Neuronal stem cell (in vitro differentiated cells): ENCODE measurements at regions not wholly inside any gene's neighbourhood (a gene's known extent, or its start where the extent isn't known, plus 50 kb on each side); places are given as distances from the start of the nearest gene placed in this dataset.
"Not testable (repeated sequence)": the region's sequence is repeated elsewhere in the genome, so short reads cannot be mapped to it uniquely, and the experiment has no call there.

Experiments
- DNase-seq: peaks from one replicate; pipeline ENCODE4 v3.0.0-alpha.2; 2013; ENCODE audit warnings: low spot score
- H2AFZ ChIP-seq: one replicate; pipeline ENCODE4 v1.6.1; 2013; ENCODE audit warnings: mild to moderate bottlenecking, low read length, inconsistent platforms
- H2AK5ac ChIP-seq: 2 replicates; pipeline ENCODE4 v1.6.1; 2013; ENCODE audit warnings: low read depth, mild to moderate bottlenecking, inconsistent platforms, low read length, moderate library complexity, mixed read lengths
- H2BK120ac ChIP-seq: 2 replicates; pipeline ENCODE4 v1.6.1; 2013; ENCODE audit warnings: low read depth, mild to moderate bottlenecking, inconsistent platforms, low read length, moderate library complexity, mixed read lengths
- H2BK12ac ChIP-seq: one replicate; pipeline ENCODE4 v1.6.1; 2013; ENCODE audit warnings: low read length, inconsistent platforms
- H2BK15ac ChIP-seq: 2 replicates; pipeline ENCODE4 v1.6.1; 2013; ENCODE audit warnings: mild to moderate bottlenecking, low read length, inconsistent platforms, mixed read lengths
- H2BK5ac ChIP-seq: one replicate; pipeline ENCODE4 v1.6.1; 2013; ENCODE audit warnings: inconsistent platforms, mild to moderate bottlenecking, low read length, moderate library complexity
- H3K14ac ChIP-seq: one replicate; pipeline ENCODE4 v1.6.1; 2013; ENCODE audit warnings: low read length, inconsistent platforms
- H3K18ac ChIP-seq: 2 replicates; pipeline ENCODE4 v1.6.1; 2013; ENCODE audit warnings: low read length, inconsistent platforms
- H3K23ac ChIP-seq: 2 replicates; pipeline ENCODE4 v1.6.1; 2013; ENCODE audit warnings: low read depth, mild to moderate bottlenecking, mixed read lengths, low read length, inconsistent platforms; ENCODE audit not compliant: poor library complexity
- H3K27ac ChIP-seq: replicated peaks from 3 replicates; pipeline ENCODE4 v1.5.1; 2013; ENCODE audit warnings: low read length, inconsistent platforms
- H3K27me3 ChIP-seq, 3 experiments: 2 replicates each; pipeline ENCODE4 v1.6.1; 2013; ENCODE audit warnings: low read length in 3 of 3, mild to moderate bottlenecking in 2 of 3, inconsistent platforms in 1 of 3, low read depth in 1 of 3, mixed read lengths in 1 of 3, moderate library complexity in 1 of 3; ENCODE audit not compliant: control insufficient read depth in 3 of 3, insufficient read depth in 3 of 3
- H3K36me3 ChIP-seq, 2 donors: replicated peaks in 1 of 2; 2 replicates each; pipeline ENCODE4 v1.6.1; 2013; ENCODE audit warnings: low read length in 2 of 2; ENCODE audit not compliant: control insufficient read depth in 2 of 2, insufficient read depth in 2 of 2
- H3K4ac ChIP-seq: 2 replicates; pipeline ENCODE4 v1.6.1; 2013; ENCODE audit warnings: inconsistent platforms, mild to moderate bottlenecking, low read length, moderate library complexity
- H3K4me1 ChIP-seq, 2 donors: 1 replicate in 1 of 2; 2 replicates in 1 of 2; pipeline ENCODE4 v1.6.1; 2013; ENCODE audit warnings: low read length in 2 of 2, low read depth in 1 of 2; ENCODE audit not compliant: control insufficient read depth in 2 of 2, insufficient read depth in 1 of 2
- H3K4me2 ChIP-seq: one replicate; pipeline ENCODE4 v1.6.1; 2013; ENCODE audit warnings: mild to moderate bottlenecking, low read length, inconsistent platforms; ENCODE audit not compliant: insufficient read depth, poor library complexity, severe bottlenecking
- H3K4me3 ChIP-seq, 2 donors: 2 replicates each; pipeline ENCODE4 v1.5.1; 2013; ENCODE audit warnings: low read length in 2 of 2, mild to moderate bottlenecking in 2 of 2, inconsistent platforms in 1 of 2, moderate library complexity in 1 of 2
- H3K79me1 ChIP-seq: one replicate; pipeline ENCODE4 v1.6.1; 2013; ENCODE audit warnings: low read depth, mild to moderate bottlenecking, inconsistent platforms, low read length, moderate library complexity
- H3K9ac ChIP-seq: one replicate; pipeline ENCODE4 v1.6.1; 2013; ENCODE audit warnings: mild to moderate bottlenecking, low read depth, low read length, inconsistent platforms; ENCODE audit not compliant: poor library complexity
- H3K9me3 ChIP-seq, 2 donors: replicated peaks in 1 of 2; 2 replicates each; pipeline versions ENCODE3 to v1.6.1; 2013; ENCODE audit warnings: low read length in 2 of 2, mild to moderate bottlenecking in 2 of 2, inconsistent platforms in 1 of 2, low read depth in 1 of 2, mixed read lengths in 1 of 2, moderate library complexity in 1 of 2; ENCODE audit not compliant: control insufficient read depth in 2 of 2, insufficient read depth in 1 of 2
- H4K8ac ChIP-seq: one replicate; pipeline ENCODE4 v1.6.1; 2013; ENCODE audit warnings: low read depth, mild to moderate bottlenecking, inconsistent platforms, low read length, moderate library complexity
- H4K91ac ChIP-seq: one replicate; pipeline ENCODE4 v1.6.1; 2013; ENCODE audit warnings: low read length, low read depth, mild to moderate bottlenecking, inconsistent platforms; ENCODE audit not compliant: poor library complexity
- WGBS, 2 donors: extraction: QIAGEN DNeasy Blood & Tissue Kit; methylation state at CpG; one replicate each; pipeline ENCODE4 v1.1.7; 2013; ENCODE audit warnings: missing lambda C conversion rate in 2 of 2, mixed read lengths in 1 of 2; ENCODE audit not compliant: insufficient read length in 2 of 2, insufficient replicate concordance in 1 of 2; ENCODE audit errors: extremely low coverage in 2 of 2; 5-methylcytosine and 5-hydroxymethylcytosine counted together

DNA sequence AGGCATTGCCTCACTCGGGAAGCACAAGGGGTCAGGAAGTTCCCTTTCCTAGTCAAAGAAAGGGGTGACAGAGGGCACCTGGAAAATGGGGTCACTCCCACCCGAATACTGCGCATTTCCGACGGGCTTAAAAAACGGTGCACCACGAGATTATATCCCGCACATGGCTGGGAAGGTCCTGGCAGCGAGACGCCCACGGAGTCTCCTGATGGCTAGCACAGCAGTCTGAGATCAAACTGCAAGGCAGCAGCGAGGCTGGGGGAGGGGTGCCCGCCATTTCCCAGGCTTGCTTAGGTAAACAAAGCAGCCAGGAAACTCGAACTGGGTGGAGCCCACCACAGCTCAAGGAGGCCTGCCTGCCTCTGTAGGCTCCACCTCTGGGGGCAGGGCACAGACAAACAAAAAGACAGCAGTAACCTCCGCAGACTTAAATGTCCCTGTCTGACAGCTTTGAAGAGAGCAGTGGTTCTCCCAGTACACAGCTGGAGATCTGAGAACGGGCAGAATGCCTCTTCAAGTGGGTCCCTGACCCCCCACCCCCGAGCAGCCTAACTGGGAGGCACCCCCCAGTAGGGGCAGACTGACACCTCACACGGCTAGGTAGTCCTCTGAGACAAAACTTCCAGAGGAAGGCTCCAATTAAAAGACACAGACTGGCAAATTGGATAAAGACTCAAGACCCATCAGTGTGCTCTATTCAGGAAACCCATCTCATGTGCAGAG, 297.2 kb upstream of the DDI1 start:
- not testable (repeated sequence) for H3K23ac ChIP-seq, H3K14ac ChIP-seq, DNase-seq, H3K27me3 ChIP-seq, H2AK5ac ChIP-seq, H4K91ac ChIP-seq, H3K4ac ChIP-seq, H2BK12ac ChIP-seq, H2BK15ac ChIP-seq, H4K8ac ChIP-seq, H3K79me1 ChIP-seq, H3K9ac ChIP-seq, H2BK120ac ChIP-seq, H3K4me2 ChIP-seq, H3K36me3 ChIP-seq, H2BK5ac ChIP-seq, H3K4me1 ChIP-seq, H3K9me3 ChIP-seq, H3K4me3 ChIP-seq
- Histone ChIP-seq H3K27ac (peak overlapping the region; percentile 32), H2AFZ (peak overlapping the region; percentile 59), H3K18ac (peak overlapping the region; percentile 44)
- WGBS, 2 donors = no CpG with 5 or more reads among the region's 18 CpGs

GRCh38 chr11:103744496-103745153, 291.8 kb upstream of the DDI1 start:
- no peak overlapping the region for H4K91ac ChIP-seq
- H3K4me3 ChIP-seq = no peak overlapping the region
- H3K79me1 ChIP-seq = no peaks in the 10 kb centered on the region
- no peak overlapping the region for H2AFZ ChIP-seq
- H4K8ac ChIP-seq = no peak overlapping the region
- DNase-seq = no peak
- H3K14ac ChIP-seq = no peak overlapping the region
- no peaks in the 10 kb centered on the region for H3K4me1 ChIP-seq
- no peak overlapping the region for H2BK5ac ChIP-seq
- no peak overlapping the region for H3K18ac ChIP-seq
- H3K9me3 ChIP-seq = peaks cover 0 to 18% of the 10 kb centered on the region in 2 donors
- no peak overlapping the region for H3K23ac ChIP-seq
- no peak overlapping the region for H3K27ac ChIP-seq
- H2AK5ac ChIP-seq = no peak overlapping the region
- no CpG with 5 or more reads among the region's 2 CpGs for WGBS, 2 donors
- no peak overlapping the region for H2BK15ac ChIP-seq
- H3K4ac ChIP-seq = no peak overlapping the region
- no peak overlapping the region for H2BK12ac ChIP-seq
- H3K27me3 ChIP-seq = no peaks in the 10 kb centered on the region
- no peak overlapping the region for H3K4me2 ChIP-seq
- no peak overlapping the region for H3K9ac ChIP-seq
- H2BK120ac ChIP-seq = no peak overlapping the region
- no peaks in the 10 kb centered on the region for H3K36me3 ChIP-seq

- Histone ChIP-seq H2AFZ (no peak overlapping the region), H3K36me3 (no peaks in the 10 kb centered on the region), H3K9me3 (peaks cover 0 to 13% of the 10 kb centered on the region in 2 donors), H2AK5ac (no peak overlapping the region), H3K18ac (no peak overlapping the region), H2BK12ac (no peak overlapping the region), H3K27me3 (no peaks in the 10 kb centered on the region), H4K8ac (no peak overlapping the region), H3K9ac (no peak overlapping the region), H2BK120ac (no peak overlapping the region), H4K91ac (no peak overlapping the region), H3K4ac (no peak overlapping the region), H2BK5ac (no peak overlapping the region), H3K79me1 (no peaks in the 10 kb centered on the region), H3K27ac (no peak overlapping the region), H3K4me3 (no peak overlapping the region), H2BK15ac (no peak overlapping the region), H3K4me2 (no peak overlapping the region), H3K4me1 (no peaks in the 10 kb centered on the region), H3K23ac (no peak overlapping the region), H3K14ac (no peak overlapping the region)
- WGBS, 2 donors = no CpG with 5 or more reads among the region's 1 CpG
- no peak for DNase-seq
Observed at GRCh38 chr11:103749158-103749557, 287.3 kb upstream of the DDI1 start.

DNA sequence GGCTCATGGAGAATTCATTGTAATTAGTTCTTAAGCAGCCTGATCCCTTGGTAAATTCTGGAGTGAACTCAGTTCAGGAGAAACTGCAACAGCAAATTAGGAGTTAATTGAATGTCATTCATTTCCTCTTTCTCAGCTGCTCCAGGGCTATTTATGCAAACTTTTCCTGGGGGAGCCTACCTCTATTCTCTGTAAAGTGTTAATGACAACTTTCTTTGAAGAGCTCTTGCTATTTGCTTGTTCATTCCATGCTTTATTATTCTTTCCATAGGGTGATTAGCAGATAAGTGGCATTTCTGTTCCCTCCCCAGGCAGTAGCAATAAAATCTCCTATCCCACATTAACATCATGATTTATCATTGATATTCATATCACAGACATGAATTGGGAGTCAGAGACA, 267.6 kb upstream of the DDI1 start:
- H3K9me3 ChIP-seq = no peaks in the 10 kb centered on the region
- no peak overlapping the region for H2BK12ac ChIP-seq
- no peak for DNase-seq
- no peak overlapping the region for H2BK15ac ChIP-seq
- H4K8ac ChIP-seq = no peak overlapping the region
- H3K4me3 ChIP-seq = no peak overlapping the region
- no peaks in the 10 kb centered on the region for H3K79me1 ChIP-seq
- no peak overlapping the region for H2AFZ ChIP-seq
- H3K27ac ChIP-seq = no peak overlapping the region
- no peak overlapping the region for H2BK120ac ChIP-seq
- no peaks in the 10 kb centered on the region for H3K27me3 ChIP-seq
- H3K4me1 ChIP-seq = no peaks in the 10 kb centered on the region
- no peaks in the 10 kb centered on the region for H3K36me3 ChIP-seq
- no peak overlapping the region for H3K23ac ChIP-seq
- no peak overlapping the region for H3K9ac ChIP-seq
- no peak overlapping the region for H3K14ac ChIP-seq
- H2AK5ac ChIP-seq = no peak overlapping the region
- H3K4me2 ChIP-seq = no peak overlapping the region
- no peak overlapping the region for H3K4ac ChIP-seq
- no peak overlapping the region for H3K18ac ChIP-seq
- H2BK5ac ChIP-seq = no peak overlapping the region
- H4K91ac ChIP-seq = no peak overlapping the region
